SK-N-SH (cell line): ENCODE measurements at regions not wholly inside any gene's neighbourhood (a gene's known extent, or its start where the extent isn't known, plus 50 kb on each side); places are given as distances from the start of the nearest gene placed in this dataset.
"Not testable (repeated sequence)": the region's sequence is repeated elsewhere in the genome, so short reads cannot be mapped to it uniquely, and the experiment has no call there.

ENCODE experiments used
- CHD2 ChIP-seq: fragments of 150-350 bp; IDR thresholded peaks from 2 replicates; pipeline ENCODE4 v1.6.1; 2018; ENCODE audit warnings: low read length; ENCODE audit not compliant: partially characterized antibody
- CTCF ChIP-seq: fragments of 200-600 bp; sonication (generic); IDR thresholded peaks from 2 replicates; pipeline ENCODE4 v1.6.1; 2017; ENCODE audit warnings: antibody characterized with exemption, mild to moderate bottlenecking, moderate library complexity
- EZH2phosphoT487 ChIP-seq: fragments of 200-600 bp; sonication (generic); IDR thresholded peaks from 2 replicates; pipeline ENCODE4 v1.6.1; 2017; ENCODE audit warnings: low read depth, mixed run types, mild to moderate bottlenecking, antibody characterized with exemption, moderate library complexity, borderline replicate concordance
- MAX ChIP-seq: IDR thresholded peaks from 2 replicates; pipeline ENCODE4 v1.4.0; 2012; ENCODE audit warnings: low read depth
- NRF1 ChIP-seq: IDR thresholded peaks from 2 replicates; pipeline ENCODE4 v1.6.1; 2012; ENCODE audit warnings: low read depth, mild to moderate bottlenecking, low read length
- POLR2AphosphoS5 ChIP-seq: IDR thresholded peaks from 2 replicates; pipeline ENCODE4 v1.6.1; 2012; ENCODE audit warnings: low read depth, low read length
- RAD21 ChIP-seq: IDR thresholded peaks from 2 replicates; pipeline ENCODE4 v1.6.1; 2012; ENCODE audit warnings: mild to moderate bottlenecking, low read length
- RCOR1 ChIP-seq: fragments of 150-350 bp; IDR thresholded peaks from 2 replicates; pipeline ENCODE4 v1.6.1; 2017; ENCODE audit warnings: antibody characterized with exemption, low read length
- REST ChIP-seq: IDR thresholded peaks from 2 replicates; pipeline ENCODE4 v1.6.1; 2012; ENCODE audit warnings: mild to moderate bottlenecking, low read depth, low read length, moderate library complexity
- TAF1 ChIP-seq: IDR thresholded peaks from 2 replicates; pipeline ENCODE4 v1.6.1; 2012; ENCODE audit warnings: low read depth, mild to moderate bottlenecking, low read length, moderate library complexity, borderline replicate concordance
- YY1 ChIP-seq: IDR thresholded peaks from 2 replicates; pipeline ENCODE4 v1.4.0; 2012; ENCODE audit warnings: low read depth, mild to moderate bottlenecking
- ZBTB33 ChIP-seq: IDR thresholded peaks from 2 replicates; pipeline ENCODE4 v1.4.0; 2012; ENCODE audit warnings: low read depth, borderline replicate concordance

GRCh38 chr4:65223074-65223473, 447.2 kb downstream of the EPHA5 start:
- not testable (repeated sequence) for TF ChIP-seq TAF1, CHD2, MAX, EZH2phosphoT487, RCOR1, CTCF, REST, POLR2AphosphoS5, NRF1, RAD21, ZBTB33, YY1
